Stomach (tissue), 8 donors: ENCODE measurements at regions not wholly inside any gene's neighbourhood (a gene's known extent, or its start where the extent isn't known, plus 50 kb on each side); places are given as distances from the start of the nearest gene placed in this dataset.
"Not testable (repeated sequence)": the region's sequence is repeated elsewhere in the genome, so short reads cannot be mapped to it uniquely, and the experiment has no call there.

Experiments used
- DNase-seq, 2 donors: peaks; one replicate each; pipeline versions ENCODE4 v3.0.0 to v3.0.0-alpha.2; 2013 to 2019
- H3K27ac ChIP-seq, 5 donors: fragments of 200-600 bp in 4 of 5; sonication (generic) in 4 of 5; one replicate each; pipeline ENCODE4 v1.5.1; 2013 to 2019; ENCODE audit warnings: mild to moderate bottlenecking in 1 of 5, moderate library complexity in 1 of 5
- H3K27me3 ChIP-seq, 3 donors: fragments of 200-600 bp; sonication (generic); one replicate each; pipeline ENCODE4 v1.5.1; 2017 to 2019; ENCODE audit warnings: mixed run types in 1 of 3
- H3K36me3 ChIP-seq, 4 donors: fragments of 200-600 bp; sonication (generic); 1 replicate in 3 of 4; 2 replicates in 1 of 4; pipeline ENCODE4 v1.5.1; 2016 to 2019
- H3K4me1 ChIP-seq, 4 donors: fragments of 200-600 bp; sonication (generic); one replicate each; pipeline ENCODE4 v1.5.1; 2016 to 2019
- H3K4me3 ChIP-seq, 4 donors: fragments of 200-600 bp; sonication (generic) in 3 of 4; one replicate each; pipeline ENCODE4 v1.5.1; 2016 to 2019; ENCODE audit warnings: mild to moderate bottlenecking in 1 of 4
- H3K9me3 ChIP-seq, 4 donors: fragments of 200-600 bp; sonication (generic); one replicate each; pipeline ENCODE4 v1.5.1; 2016 to 2019
- EP300 ChIP-seq: sonication (generic); formaldehyde crosslinking; IDR thresholded peaks from one replicate; pipeline ENCODE4 v1.6.1; 2017; ENCODE audit warnings: antibody characterized with exemption
- POLR2A ChIP-seq, 4 donors: fragments of 450-650 bp; IDR thresholded peaks; one replicate each; pipeline ENCODE4 v1.6.1; 2016; ENCODE audit warnings: antibody characterized with exemption in 4 of 4, control low read depth in 2 of 4, mild to moderate bottlenecking in 1 of 4, moderate library complexity in 1 of 4
- POLR2AphosphoS5 ChIP-seq, 3 donors: sonication (generic); formaldehyde crosslinking; IDR thresholded peaks; one replicate each; pipeline ENCODE4 v1.6.1; 2016; ENCODE audit warnings: antibody characterized with exemption in 3 of 3
- WGBS, 5 donors: extraction: QIAGEN DNeasy Blood & Tissue Kit in 3 of 5; methylation state at CpG; one replicate each; pipeline versions ENCODE4 v1.1.5 to v1.1.7; 2013 to 2018; 5-methylcytosine and 5-hydroxymethylcytosine counted together
- intact Hi-C: fragments of 100-400 bp; cut with DNase I; formaldehyde crosslinking; loops from one replicate; pipeline ENCODE4 v1.15.1; 2023; ENCODE audit warnings: low total_unique reads
- TF ChIP-seq, protein P1 (sequence below), 7 experiments: fragments of 450-650 bp in 4 of 7; fragments of 200-600 bp in 3 of 7; sonication (generic) in 3 of 7; IDR thresholded peaks; one replicate each; pipeline ENCODE4 v1.5.1; 2016 to 2019; ENCODE audit warnings: antibody characterized with exemption in 7 of 7, control low read depth in 2 of 7, mild to moderate bottlenecking in 1 of 7
- donor health status: healthy with polysubstance abuse.
- donor health status: Bipolar disorder and iron deficiency.
- donor health status: healthy.

DNA sequence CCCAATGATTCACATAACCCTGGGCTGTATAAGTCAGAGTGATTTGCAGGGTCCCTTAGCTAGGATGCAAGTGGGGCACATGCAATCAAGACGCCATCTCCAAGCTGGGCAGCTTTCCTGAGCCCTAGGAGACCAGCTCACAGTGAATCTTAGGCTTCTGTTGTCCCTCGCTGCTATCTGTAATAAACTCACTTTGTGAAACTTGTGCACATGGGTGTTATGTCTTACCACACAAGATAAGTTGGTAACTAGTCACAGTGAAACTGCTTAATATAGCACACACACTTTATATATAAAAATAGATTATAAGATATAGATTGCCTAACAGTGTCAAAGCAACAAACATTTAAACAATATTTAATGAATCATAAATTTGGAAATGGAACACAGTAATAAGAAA is 658.5 kb downstream of the SLCO4C1 start:
- TF ChIP-seq POLR2A (IDR thresholded peaks at IDR 0.05) (no peak), POLR2AphosphoS5 (IDR thresholded peaks at IDR 0.05) (no peak), EP300 (no peak)
- TF ChIP-seq, protein P1, sequence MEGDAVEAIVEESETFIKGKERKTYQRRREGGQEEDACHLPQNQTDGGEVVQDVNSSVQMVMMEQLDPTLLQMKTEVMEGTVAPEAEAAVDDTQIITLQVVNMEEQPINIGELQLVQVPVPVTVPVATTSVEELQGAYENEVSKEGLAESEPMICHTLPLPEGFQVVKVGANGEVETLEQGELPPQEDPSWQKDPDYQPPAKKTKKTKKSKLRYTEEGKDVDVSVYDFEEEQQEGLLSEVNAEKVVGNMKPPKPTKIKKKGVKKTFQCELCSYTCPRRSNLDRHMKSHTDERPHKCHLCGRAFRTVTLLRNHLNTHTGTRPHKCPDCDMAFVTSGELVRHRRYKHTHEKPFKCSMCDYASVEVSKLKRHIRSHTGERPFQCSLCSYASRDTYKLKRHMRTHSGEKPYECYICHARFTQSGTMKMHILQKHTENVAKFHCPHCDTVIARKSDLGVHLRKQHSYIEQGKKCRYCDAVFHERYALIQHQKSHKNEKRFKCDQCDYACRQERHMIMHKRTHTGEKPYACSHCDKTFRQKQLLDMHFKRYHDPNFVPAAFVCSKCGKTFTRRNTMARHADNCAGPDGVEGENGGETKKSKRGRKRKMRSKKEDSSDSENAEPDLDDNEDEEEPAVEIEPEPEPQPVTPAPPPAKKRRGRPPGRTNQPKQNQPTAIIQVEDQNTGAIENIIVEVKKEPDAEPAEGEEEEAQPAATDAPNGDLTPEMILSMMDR (IDR thresholded peaks at IDR 0.05), result no peak
- Histone ChIP-seq H3K36me3 (no peaks in the 10 kb centered on the region), H3K27ac (no peak overlapping the region), H3K4me1 (no peaks in the 10 kb centered on the region), H3K4me3 (no peak overlapping the region), H3K9me3 (peaks cover 0 to 3% (median 1%) of the 10 kb centered on the region in 4 donors), H3K27me3 (no peaks in the 10 kb centered on the region)
- DNase-seq, result no peak
- WGBS, 5 donors, result 82 to 95% (median 90%) methylated on average over 2 of the region's 2 CpGs
- intact Hi-C loops, result no loop called here

DNA sequence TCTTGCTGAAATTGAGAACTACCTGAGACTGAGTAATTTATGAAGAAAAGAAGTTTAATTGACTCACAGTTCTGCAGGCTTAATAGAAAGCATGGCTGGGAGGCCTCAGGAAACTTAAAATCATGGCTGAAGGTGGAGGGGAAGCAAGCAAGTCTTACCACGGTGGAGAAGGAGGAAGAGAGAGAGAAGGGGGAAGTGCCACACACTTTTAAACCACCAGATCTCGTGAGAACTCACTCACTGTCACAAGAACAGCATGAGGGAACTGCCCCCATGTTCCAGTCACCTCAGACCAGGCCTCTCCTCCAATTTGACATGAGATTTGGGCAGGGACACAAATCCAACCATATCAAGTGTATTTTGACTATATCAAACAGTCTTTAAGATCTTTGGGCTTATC is 668.3 kb downstream of the SLCO4C1 start:
- H3K27me3 ChIP-seq, H3K36me3 ChIP-seq, intact Hi-C loops, H3K9me3 ChIP-seq, DNase-seq, H3K27ac ChIP-seq, H3K4me1 ChIP-seq, H3K4me3 ChIP-seq: not testable (repeated sequence)
- 26 to 52% (median 44%) methylated on average over 2 of the region's 2 CpGs for WGBS, 5 donors

DNA sequence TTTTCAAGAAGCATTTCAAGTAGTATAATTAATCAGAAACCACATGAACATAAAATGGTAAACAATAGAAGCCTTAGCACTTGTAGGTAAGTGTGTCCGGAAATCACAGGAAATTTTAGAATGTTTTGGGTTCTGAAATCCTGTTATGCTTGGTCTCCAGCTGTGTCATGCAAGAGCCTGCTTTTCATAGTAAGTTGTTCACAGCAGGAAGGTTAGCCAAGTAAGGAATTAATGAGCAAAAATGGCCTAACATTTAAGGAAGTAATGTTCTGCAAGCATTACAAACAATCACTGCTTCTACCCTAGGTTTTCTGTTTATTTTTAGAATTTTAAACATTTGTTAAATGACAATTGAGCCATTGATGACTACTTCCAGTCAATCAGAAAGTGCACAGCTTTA is 669.5 kb downstream of the SLCO4C1 start:
- no peaks in the 10 kb centered on the region for H3K36me3 ChIP-seq
- H3K4me1 ChIP-seq, result no peaks in the 10 kb centered on the region
- no peaks in the 10 kb centered on the region for H3K9me3 ChIP-seq
- H3K4me3 ChIP-seq, result no peak overlapping the region
- WGBS, 5 donors, result 25 to 70% (median 42%) methylated on average over 1 of the region's 1 CpG
- no peak overlapping the region for H3K27ac ChIP-seq
- TF ChIP-seq, protein P1 (IDR thresholded peaks at IDR 0.05), result no peak
- TF ChIP-seq EP300, result no peak
- no peak for TF ChIP-seq POLR2AphosphoS5 (IDR thresholded peaks at IDR 0.05)
- TF ChIP-seq POLR2A (IDR thresholded peaks at IDR 0.05), result no peak
- DNase-seq, result peak in 1 of 2 donors; percentile 6
- no peaks in the 10 kb centered on the region for H3K27me3 ChIP-seq
- intact Hi-C loops, result no loop called here

DNA sequence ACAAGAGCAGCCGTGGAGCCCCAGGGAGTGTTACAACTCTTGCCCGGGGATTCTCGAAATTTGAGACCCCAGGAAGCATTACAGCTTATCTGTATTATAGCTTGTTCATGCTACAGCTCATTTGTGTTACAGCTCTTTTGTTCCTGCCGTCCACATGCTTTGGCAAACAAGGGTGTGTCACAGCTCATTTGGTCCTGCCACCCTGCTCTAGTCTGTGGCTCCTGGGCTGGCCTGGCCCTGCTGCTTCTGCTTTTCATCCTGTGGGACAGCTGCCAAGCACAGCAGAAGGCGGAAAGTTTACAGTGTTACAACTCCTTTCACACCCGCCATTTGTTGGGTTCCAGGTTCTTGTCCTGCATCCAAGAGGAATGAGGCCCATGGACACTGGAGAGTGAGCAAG is 685.0 kb downstream of the SLCO4C1 start:
- no peaks in the 10 kb centered on the region for H3K27me3 ChIP-seq

DNA sequence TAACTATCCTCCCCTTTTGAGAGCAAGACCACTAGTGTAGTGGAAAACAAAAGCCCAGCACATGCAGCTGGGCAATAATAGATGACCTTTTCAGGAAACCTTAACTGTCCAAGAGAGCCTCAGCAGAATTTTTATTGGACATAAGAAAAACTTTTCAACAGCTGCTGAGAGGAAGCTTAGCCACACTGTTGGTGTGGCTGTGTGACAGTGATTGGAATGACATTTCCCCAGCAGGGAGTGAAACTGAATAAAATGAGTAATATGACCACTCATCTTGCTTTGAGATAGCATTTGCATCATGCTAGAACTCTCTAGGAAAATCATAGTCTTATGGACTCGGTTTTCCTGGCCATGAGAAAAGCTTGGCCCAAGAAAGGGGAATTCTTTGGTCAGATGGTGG is 687.8 kb downstream of the SLCO4C1 start:
- intact Hi-C loops, result no loop called here
- WGBS, 5 donors, result 53 to 69% (median 57%) methylated on average over 1 of the region's 1 CpG

More for the DNA sequence above, 685.0 kb downstream of the SLCO4C1 start:
- DNase-seq, result peak in 1 of 2 donors; percentile 25
- intact Hi-C loops, result no loop called here
- TF ChIP-seq POLR2A (IDR thresholded peaks at IDR 0.05) (no peak), POLR2AphosphoS5 (IDR thresholded peaks at IDR 0.05) (no peak)
- Histone ChIP-seq H3K4me3 (no peak overlapping the region), H3K36me3 (no peaks in the 10 kb centered on the region), H3K27ac (no peak overlapping the region), H3K9me3 (no peaks in the 10 kb centered on the region), H3K4me1 (no peaks in the 10 kb centered on the region)
- 29 to 54% (median 39%) methylated on average over 6 of the region's 6 CpGs for WGBS, 5 donors

DNA sequence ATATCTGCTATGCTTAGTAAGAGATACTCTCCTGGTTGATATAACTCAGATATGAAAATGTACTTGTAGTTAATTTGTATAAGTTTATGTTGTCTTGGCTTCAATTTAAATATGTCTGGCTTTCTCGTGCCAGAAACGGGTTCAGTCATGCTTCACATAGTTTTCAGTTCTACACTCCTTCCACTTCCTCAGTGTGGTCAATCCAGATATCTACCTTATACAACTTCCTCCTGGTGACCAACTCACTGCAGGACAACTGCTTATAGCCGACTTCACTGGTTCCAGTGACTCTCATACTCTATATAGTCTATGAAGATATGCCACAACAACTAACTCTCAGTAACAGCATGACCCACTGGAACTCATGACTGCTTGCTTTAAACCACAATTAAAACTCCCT is 690.4 kb downstream of the SLCO4C1 start:
- Histone ChIP-seq H3K4me1 (no peaks in the 10 kb centered on the region), H3K4me3 (no peak overlapping the region), H3K27ac (no peak overlapping the region), H3K27me3 (no peaks in the 10 kb centered on the region), H3K9me3 (no peaks in the 10 kb centered on the region), H3K36me3 (no peaks in the 10 kb centered on the region)
- 65 to 76% (median 69%) methylated on average over 3 of the region's 3 CpGs for WGBS, 5 donors
- TF ChIP-seq EP300 (no peak), POLR2AphosphoS5 (IDR thresholded peaks at IDR 0.05) (no peak), POLR2A (IDR thresholded peaks at IDR 0.05) (no peak)
- TF ChIP-seq, protein P1 (IDR thresholded peaks at IDR 0.05), result no peak
- intact Hi-C loops, result no loop called here
- DNase-seq, result no peak

More for the DNA sequence above, 687.8 kb downstream of the SLCO4C1 start:
- Histone ChIP-seq H3K27me3 (no peaks in the 10 kb centered on the region), H3K4me3 (no peak overlapping the region), H3K36me3 (no peaks in the 10 kb centered on the region), H3K4me1 (no peaks in the 10 kb centered on the region), H3K9me3 (no peaks in the 10 kb centered on the region), H3K27ac (no peak overlapping the region)
- no peak for TF ChIP-seq POLR2AphosphoS5 (IDR thresholded peaks at IDR 0.05)
- DNase-seq, result no peak
